SJSA1 (cell line): ENCODE measurements at regions not wholly inside any gene's neighbourhood (a gene's known extent, or its start where the extent isn't known, plus 50 kb on each side); places are given as distances from the start of the nearest gene placed in this dataset.
"Not testable (repeated sequence)": the region's sequence is repeated elsewhere in the genome, so short reads cannot be mapped to it uniquely, and the experiment has no call there.

Experiments
- DNase-seq, 2 experiments: peaks; one replicate each; pipeline ENCODE4 v3.0.0-alpha.2; 2015 to 2020; ENCODE audit warnings: low spot score in 2 of 2, low read depth in 1 of 2
- H3K27ac ChIP-seq: fragments of 250-450 bp; sonication (Bioruptor Pico); 2 replicates; pipeline ENCODE4 v1.5.1; 2020; ENCODE audit warnings: mild to moderate bottlenecking, moderate library complexity
- H3K27me3 ChIP-seq: fragments of 250-450 bp; sonication (Bioruptor Pico); replicated peaks from 2 replicates; pipeline ENCODE4 v1.5.1; 2020; ENCODE audit warnings: mild to moderate bottlenecking, moderate library complexity
- H3K36me3 ChIP-seq: fragments of 250-450 bp; sonication (Bioruptor Pico); 2 replicates; pipeline ENCODE4 v1.5.1; 2020; ENCODE audit warnings: mild to moderate bottlenecking
- H3K4me1 ChIP-seq: fragments of 250-450 bp; sonication (Bioruptor Pico); replicated peaks from 2 replicates; pipeline ENCODE4 v1.6.1; 2021; ENCODE audit warnings: mild to moderate bottlenecking
- H3K4me3 ChIP-seq: fragments of 250-450 bp; sonication (Bioruptor Pico); 2 replicates; pipeline ENCODE4 v1.5.1; 2020; ENCODE audit warnings: mild to moderate bottlenecking
- H3K9me3 ChIP-seq: fragments of 250-450 bp; sonication (Bioruptor Pico); replicated peaks from 2 replicates; pipeline ENCODE4 v1.5.1; 2020; ENCODE audit warnings: mild to moderate bottlenecking

DNA sequence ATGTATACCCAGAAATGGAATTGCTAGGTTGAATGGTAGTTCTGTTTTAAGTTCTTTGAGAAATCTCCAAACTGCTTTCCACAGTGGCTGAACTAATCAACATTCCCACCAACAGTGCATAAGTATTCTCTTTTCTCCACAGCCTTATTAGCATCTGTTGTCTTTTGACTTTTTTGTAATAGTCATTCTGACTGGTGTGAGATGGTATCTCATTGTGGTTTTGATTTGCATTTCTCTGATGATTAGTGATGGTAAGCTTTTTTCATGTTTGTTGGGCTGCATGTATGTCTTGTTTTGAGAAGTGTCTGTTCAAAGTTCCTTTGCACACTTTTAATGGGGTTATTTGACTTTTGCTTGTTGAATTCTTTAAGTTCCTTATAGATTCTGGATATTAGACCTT is 52.4 kb upstream of the EHHADH start:
- not testable (repeated sequence) for DNase-seq, H3K27ac ChIP-seq, H3K9me3 ChIP-seq, H3K27me3 ChIP-seq, H3K4me3 ChIP-seq, H3K4me1 ChIP-seq
- H3K36me3 ChIP-seq: peaks cover 18% of the 10 kb centered on the region

DNA sequence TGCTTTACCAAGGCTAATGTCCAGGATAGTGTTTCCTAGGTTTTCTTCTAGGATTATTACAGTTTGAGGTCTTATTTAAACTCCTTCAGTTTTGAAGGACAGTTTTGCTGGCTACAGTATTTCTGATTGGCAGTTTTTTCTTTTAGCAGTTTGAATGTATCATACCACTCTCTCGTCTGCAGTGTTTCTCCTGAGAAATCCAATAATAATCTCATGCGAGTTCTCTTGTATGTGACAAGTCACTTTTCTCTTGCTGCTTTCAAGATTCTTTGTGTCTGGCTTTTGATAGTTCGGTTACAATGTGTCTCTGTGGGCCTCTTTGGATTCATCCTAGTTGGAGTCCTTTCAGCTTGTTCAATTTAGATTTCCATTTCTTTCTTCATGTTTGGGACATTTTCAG is 53.0 kb upstream of the EHHADH start:
- H3K4me3 ChIP-seq: no peak overlapping the region
- no peak overlapping the region for H3K27ac ChIP-seq
- H3K9me3 ChIP-seq: no peaks in the 10 kb centered on the region
- peaks cover 18% of the 10 kb centered on the region for H3K36me3 ChIP-seq
- no peak for DNase-seq
- no peaks in the 10 kb centered on the region for H3K4me1 ChIP-seq
- H3K27me3 ChIP-seq: no peaks in the 10 kb centered on the region

DNA sequence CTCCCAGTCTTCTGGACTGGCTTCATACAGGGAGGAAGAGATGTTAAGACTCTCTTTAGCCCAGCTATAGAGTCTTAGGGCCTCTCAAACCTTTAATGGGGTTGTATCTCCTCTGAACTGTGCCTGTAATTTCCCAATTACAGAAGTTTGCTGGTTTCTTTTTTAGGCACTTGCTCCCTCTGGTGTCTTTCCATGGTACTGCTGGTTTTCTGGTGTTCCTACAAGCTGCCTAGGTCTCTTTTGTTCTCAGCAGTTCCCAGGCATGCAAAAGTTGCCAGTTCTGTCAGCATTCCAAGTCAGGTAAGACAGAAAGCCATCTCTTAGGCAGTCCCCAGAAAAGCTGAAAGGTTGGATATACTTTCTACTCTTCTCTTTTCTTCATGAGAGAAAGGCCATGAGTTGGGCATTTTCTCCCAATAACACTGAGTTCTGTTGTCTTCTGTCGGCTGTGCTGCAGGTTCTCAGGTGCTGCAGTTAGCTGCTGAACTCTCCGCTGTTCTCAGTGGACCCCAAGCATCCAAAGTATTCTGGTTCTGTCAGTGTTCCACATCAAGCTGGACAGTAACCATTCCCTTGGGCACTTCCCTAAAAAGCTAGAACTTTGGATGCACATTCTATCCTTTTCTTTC is 54.4 kb upstream of the EHHADH start:
- Histone ChIP-seq H3K9me3 (no peaks in the 10 kb centered on the region), H3K4me1 (no peaks in the 10 kb centered on the region), H3K4me3 (no peak overlapping the region), H3K27me3 (no peaks in the 10 kb centered on the region), H3K36me3 (peaks cover 18% of the 10 kb centered on the region), H3K27ac (no peak overlapping the region)
- DNase-seq: peak; percentile 31 to 45

DNA sequence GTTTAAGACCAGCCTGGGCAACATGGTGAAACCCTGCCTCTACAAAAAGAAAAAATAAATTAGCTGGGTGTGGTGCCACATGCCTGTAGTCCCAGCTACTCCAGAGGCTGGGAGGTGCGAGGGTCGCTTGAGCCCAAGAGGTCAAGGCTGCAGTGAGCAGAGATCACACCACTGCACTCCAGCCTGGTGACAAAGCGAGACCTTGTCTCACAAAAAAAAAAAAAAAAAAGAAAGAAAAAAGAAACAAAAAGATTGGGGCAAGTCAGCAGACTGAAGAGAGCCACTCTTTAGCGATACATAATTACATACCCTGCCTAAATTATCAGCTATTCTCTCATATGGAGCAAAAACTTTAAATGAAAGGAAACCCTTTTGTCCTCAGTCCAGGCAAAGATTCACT is 53.6 kb upstream of the MAP3K13 start:
- Histone ChIP-seq H3K27ac (no peak overlapping the region), H3K27me3 (no peaks in the 10 kb centered on the region), H3K4me3 (no peak overlapping the region), H3K9me3 (no peaks in the 10 kb centered on the region), H3K36me3 (peaks cover 18% of the 10 kb centered on the region), H3K4me1 (no peaks in the 10 kb centered on the region)
- DNase-seq: no peak

- Histone ChIP-seq H3K4me1 (no peaks in the 10 kb centered on the region), H3K27me3 (no peaks in the 10 kb centered on the region), H3K9me3 (no peaks in the 10 kb centered on the region), H3K27ac (no peak overlapping the region), H3K36me3 (peaks cover 18% of the 10 kb centered on the region), H3K4me3 (no peak overlapping the region)
- no peak for DNase-seq
These were observed 53.1 kb upstream of the MAP3K13 start for GRCh38 chr3:185309795-185310194.

DNA sequence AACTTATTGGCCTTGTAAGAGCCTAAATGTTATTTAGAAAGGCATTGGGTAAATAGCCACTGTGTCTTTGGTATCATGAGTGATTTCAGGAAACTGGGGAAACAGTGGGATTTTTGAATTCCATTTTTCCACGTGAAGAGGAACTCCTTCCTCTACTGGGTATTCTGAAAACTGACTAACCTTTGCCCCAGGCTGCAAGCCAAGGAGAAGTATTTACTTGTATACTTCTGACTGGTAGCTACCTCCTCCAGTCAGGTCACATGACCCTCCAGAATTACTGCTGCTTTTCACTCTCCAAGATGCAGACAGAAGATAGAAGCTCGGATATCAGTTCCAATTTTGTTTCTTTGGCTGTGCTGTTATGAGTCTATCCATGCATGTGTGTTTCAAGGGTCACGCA is 50.9 kb upstream of the MAP3K13 start:
- Histone ChIP-seq H3K27me3 (no peaks in the 10 kb centered on the region), H3K4me1 (peaks cover 6% of the 10 kb centered on the region), H3K27ac (no peak overlapping the region), H3K36me3 (peaks cover 11% of the 10 kb centered on the region), H3K9me3 (no peaks in the 10 kb centered on the region), H3K4me3 (no peak overlapping the region)
- no peak for DNase-seq
